MM.1S (cell line): ENCODE measurements at regions not wholly inside any gene's neighbourhood (a gene's known extent, or its start where the extent isn't known, plus 50 kb on each side); places are given as distances from the start of the nearest gene placed in this dataset.
"Not testable (repeated sequence)": the region's sequence is repeated elsewhere in the genome, so short reads cannot be mapped to it uniquely, and the experiment has no call there.

ENCODE experiments used
- DNase-seq: peaks from one replicate; pipeline ENCODE4 v3.0.0-alpha.2; 2015
- H2AFZ ChIP-seq: fragments of 300-600 bp; sonication (generic); 2 replicates; pipeline ENCODE4 v1.6.0; 2016; ENCODE audit warnings: antibody characterized with exemption, low read length
- H3F3A ChIP-seq: fragments of 300-600 bp; sonication (generic); 2 replicates; pipeline ENCODE4 v1.6.1; 2016; ENCODE audit warnings: mild to moderate bottlenecking, antibody characterized with exemption, low read length, moderate library complexity, mixed read lengths; ENCODE audit not compliant: insufficient read depth
- H3K27ac ChIP-seq: fragments of 300-600 bp; sonication (generic); 2 replicates; pipeline ENCODE4 v1.5.1; 2016; ENCODE audit warnings: mild to moderate bottlenecking, low read length
- H3K27me3 ChIP-seq: fragments of 300-600 bp; sonication (generic); replicated peaks from 2 replicates; pipeline ENCODE4 v1.6.0; 2016; ENCODE audit warnings: low read length; ENCODE audit not compliant: insufficient read depth
- H3K36me3 ChIP-seq: fragments of 300-600 bp; sonication (generic); replicated peaks from 2 replicates; pipeline ENCODE4 v1.6.1; 2016; ENCODE audit warnings: mild to moderate bottlenecking, low read length, mixed read lengths; ENCODE audit not compliant: insufficient read depth
- H3K4me1 ChIP-seq: fragments of 300-600 bp; sonication (generic); 2 replicates; pipeline ENCODE4 v1.6.1; 2016; ENCODE audit warnings: low read length, mixed read lengths
- H3K4me2 ChIP-seq: fragments of 300-600 bp; sonication (generic); 2 replicates; pipeline ENCODE4 v1.6.0; 2016; ENCODE audit warnings: low read depth, low read length
- H3K4me3 ChIP-seq: fragments of 300-600 bp; sonication (generic); 2 replicates; pipeline ENCODE4 v1.5.1; 2016; ENCODE audit warnings: low read length, mixed read lengths
- H3K79me2 ChIP-seq: fragments of 300-600 bp; sonication (generic); 2 replicates; pipeline ENCODE4 v1.6.1; 2016; ENCODE audit warnings: mixed run types, low read length, mixed read lengths
- H3K9ac ChIP-seq: fragments of 300-600 bp; sonication (generic); 2 replicates; pipeline ENCODE4 v1.6.1; 2016; ENCODE audit warnings: low read length, mixed read lengths
- H3K9me2 ChIP-seq: fragments of 300-600 bp; sonication (generic); replicated peaks from 2 replicates; pipeline ENCODE4 v1.6.1; 2016; ENCODE audit warnings: mild to moderate bottlenecking, low read length, mixed read lengths; ENCODE audit not compliant: insufficient read depth
- H3K9me3 ChIP-seq: fragments of 300-600 bp; sonication (generic); replicated peaks from 2 replicates; pipeline ENCODE4 v1.6.1; 2016; ENCODE audit warnings: mild to moderate bottlenecking, low read length, mixed read lengths; ENCODE audit not compliant: insufficient read depth
- H4K20me1 ChIP-seq: fragments of 300-600 bp; sonication (generic); 2 replicates; pipeline ENCODE4 v1.6.1; 2016; ENCODE audit warnings: mild to moderate bottlenecking, low read length, moderate library complexity, mixed read lengths; ENCODE audit not compliant: insufficient read depth
- CTCF ChIP-seq: fragments of 300-600 bp; sonication (generic); IDR thresholded peaks from 2 replicates; pipeline ENCODE4 v1.5.1; 2016; ENCODE audit warnings: antibody characterized with exemption, low read length, mixed read lengths
- EZH2 ChIP-seq: fragments of 300-600 bp; sonication (generic); optimal IDR thresholded peaks from 2 replicates; pipeline ENCODE3; 2017; ENCODE audit warnings: low read depth, mild to moderate bottlenecking, antibody characterized with exemption, low read length, mixed read lengths
- EZH2phosphoT487 ChIP-seq: fragments of 300-600 bp; sonication (generic); IDR thresholded peaks from 2 replicates; pipeline ENCODE4 v1.6.1; 2018; ENCODE audit warnings: antibody characterized with exemption, low read length

DNA sequence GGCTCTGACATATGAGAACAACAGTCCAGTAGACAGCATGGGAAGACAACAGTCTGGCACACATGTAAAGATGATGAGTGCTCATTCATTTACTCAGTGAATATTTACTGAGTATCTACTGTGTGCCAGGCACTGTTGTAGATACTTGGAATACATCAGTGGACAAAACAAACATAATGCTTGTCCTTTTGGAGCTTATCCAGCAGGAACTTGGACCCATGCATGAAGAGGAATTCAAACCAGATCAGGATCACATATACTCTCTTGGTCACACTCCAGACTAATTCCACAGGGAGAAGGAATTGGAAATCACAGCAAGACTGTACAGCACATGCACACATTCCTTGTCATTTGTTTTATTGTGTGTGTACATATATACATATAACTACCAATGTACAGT lies 217.6 kb upstream of the TTC29 start:
- Histone ChIP-seq H3K4me1 (no peaks in the 10 kb centered on the region), H3K79me2 (no peaks in the 10 kb centered on the region), H3K9me2 (no peaks in the 10 kb centered on the region), H3K36me3 (no peaks in the 10 kb centered on the region), H3F3A (no peaks in the 10 kb centered on the region), H4K20me1 (no peaks in the 10 kb centered on the region), H3K4me3 (no peak overlapping the region), H3K9ac (no peak overlapping the region), H3K27ac (no peak overlapping the region), H3K27me3 (no peaks in the 10 kb centered on the region), H3K4me2 (no peak overlapping the region), H3K9me3 (no peaks in the 10 kb centered on the region), H2AFZ (no peak overlapping the region)
- no peak for DNase-seq
- no peak for TF ChIP-seq CTCF
- no peak for TF ChIP-seq EZH2phosphoT487

DNA sequence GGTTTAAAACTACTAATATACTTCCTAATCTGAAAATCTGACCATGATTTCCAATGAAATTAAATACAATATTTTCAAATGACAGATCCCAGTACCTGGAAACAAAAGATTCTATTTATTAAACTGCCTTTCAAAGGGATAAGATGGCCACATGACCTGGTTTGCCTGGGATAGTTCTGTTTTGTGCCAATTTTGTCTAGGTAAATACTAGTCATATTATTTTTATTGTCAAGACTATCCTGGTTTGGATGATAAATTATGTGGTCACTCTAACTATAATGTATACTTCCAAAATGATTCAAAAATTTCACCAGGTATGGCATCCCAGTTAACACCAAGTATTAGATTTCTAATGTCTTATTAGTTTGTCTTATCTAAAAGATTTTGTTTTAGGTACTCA lies 222.5 kb upstream of the TTC29 start:
- not testable (repeated sequence) for H3K9ac ChIP-seq, H3K27ac ChIP-seq, H2AFZ ChIP-seq, H3K4me2 ChIP-seq, H3K9me3 ChIP-seq, H4K20me1 ChIP-seq, H3K27me3 ChIP-seq, H3K4me3 ChIP-seq, H3K79me2 ChIP-seq, H3F3A ChIP-seq, H3K9me2 ChIP-seq, H3K4me1 ChIP-seq, H3K36me3 ChIP-seq, DNase-seq

DNA sequence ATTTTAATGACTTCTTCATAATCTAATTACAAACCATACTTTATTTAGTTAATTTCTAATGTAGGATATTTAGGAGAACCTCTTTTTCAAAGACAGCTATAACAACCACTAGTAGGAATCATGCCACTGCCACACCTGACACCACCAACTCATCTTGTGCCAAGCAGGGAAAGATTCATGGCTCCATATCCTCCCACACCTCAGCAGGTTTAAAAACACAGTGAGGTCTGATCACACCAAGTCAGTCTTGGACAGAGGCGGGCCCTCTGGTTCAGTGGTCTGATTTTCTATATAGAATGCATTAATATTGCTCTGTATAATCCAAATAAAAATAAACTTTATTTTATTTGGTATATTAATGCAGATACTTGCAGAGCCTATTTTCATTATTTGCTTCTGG lies 227.7 kb upstream of the TTC29 start:
- no peaks in the 10 kb centered on the region for H3K36me3 ChIP-seq
- no peaks in the 10 kb centered on the region for H3F3A ChIP-seq
- no peaks in the 10 kb centered on the region for H3K4me1 ChIP-seq
- no peak overlapping the region for H3K9ac ChIP-seq
- no peak for TF ChIP-seq EZH2
- TF ChIP-seq CTCF: no peak
- no peak for TF ChIP-seq EZH2phosphoT487
- H4K20me1 ChIP-seq: no peaks in the 10 kb centered on the region
- H3K4me2 ChIP-seq: no peak overlapping the region
- no peaks in the 10 kb centered on the region for H3K27me3 ChIP-seq
- H3K9me2 ChIP-seq: no peaks in the 10 kb centered on the region
- H3K9me3 ChIP-seq: no peaks in the 10 kb centered on the region
- no peak overlapping the region for H3K27ac ChIP-seq
- no peak for DNase-seq
- H2AFZ ChIP-seq: no peak overlapping the region
- H3K79me2 ChIP-seq: no peaks in the 10 kb centered on the region
- H3K4me3 ChIP-seq: no peak overlapping the region

- Histone ChIP-seq H3K36me3 (no peaks in the 10 kb centered on the region), H3K27me3 (no peaks in the 10 kb centered on the region), H3K27ac (no peak overlapping the region), H2AFZ (no peak overlapping the region), H3K9ac (no peak overlapping the region), H3K4me1 (no peaks in the 10 kb centered on the region), H4K20me1 (no peaks in the 10 kb centered on the region), H3K4me3 (no peak overlapping the region), H3K9me3 (no peaks in the 10 kb centered on the region), H3K9me2 (no peaks in the 10 kb centered on the region), H3K4me2 (no peak overlapping the region), H3F3A (no peaks in the 10 kb centered on the region), H3K79me2 (no peaks in the 10 kb centered on the region)
- TF ChIP-seq CTCF: no peak
- no peak for TF ChIP-seq EZH2
- TF ChIP-seq EZH2phosphoT487: no peak
- DNase-seq: no peak
Observed at GRCh38 chr4:147173797-147174432, 228.3 kb upstream of the TTC29 start.
